BJ (cell line): ENCODE measurements at regions not wholly inside any gene's neighbourhood (a gene's known extent, or its start where the extent isn't known, plus 50 kb on each side); places are given as distances from the start of the nearest gene placed in this dataset.
A peak's percentile ranks its signal among the peaks of the same experiment; 100 is the strongest.

Experiments
- CTCF ChIA-PET: fragments of 350-600 bp; formaldehyde crosslinking; extraction: SDS; loops from one replicate; lab custom pipeline; 2021; ENCODE audit warnings: antibody characterized with exemption, inconsistent platforms; lab: Yijun Ruan, JAX
- POLR2A ChIA-PET: fragments of 300-600 bp; sonication (Branson Sonifier 250); formaldehyde crosslinking; extraction: SDS; loops from one replicate; lab custom pipeline; 2021; ENCODE audit warnings: antibody characterized with exemption; lab: Charles Lee
- DNase-seq: peaks from one replicate; pipeline ENCODE4 v3.0.0-alpha.2; 2011; ENCODE audit warnings: low read depth
- H3K27me3 ChIP-seq: 2 replicates; pipeline ENCODE4 v1.6.0; 2011; ENCODE audit warnings: low read length; ENCODE audit not compliant: control insufficient read depth, insufficient read depth
- H3K36me3 ChIP-seq: 2 replicates; pipeline ENCODE4 v1.5.1; 2011; ENCODE audit warnings: low read length; ENCODE audit not compliant: control insufficient read depth, insufficient read depth
- H3K4me3 ChIP-seq: 2 replicates; pipeline ENCODE4 v1.5.1; 2011; ENCODE audit warnings: low read depth, mild to moderate bottlenecking, control low read depth, low read length
- TF ChIP-seq, protein P1 (sequence below): IDR thresholded peaks from 2 replicates; pipeline ENCODE4 v1.5.1; 2011; ENCODE audit warnings: low read depth, mild to moderate bottlenecking, control low read depth, inconsistent platforms, low read length, moderate library complexity; ENCODE audit not compliant: insufficient read depth

DNA sequence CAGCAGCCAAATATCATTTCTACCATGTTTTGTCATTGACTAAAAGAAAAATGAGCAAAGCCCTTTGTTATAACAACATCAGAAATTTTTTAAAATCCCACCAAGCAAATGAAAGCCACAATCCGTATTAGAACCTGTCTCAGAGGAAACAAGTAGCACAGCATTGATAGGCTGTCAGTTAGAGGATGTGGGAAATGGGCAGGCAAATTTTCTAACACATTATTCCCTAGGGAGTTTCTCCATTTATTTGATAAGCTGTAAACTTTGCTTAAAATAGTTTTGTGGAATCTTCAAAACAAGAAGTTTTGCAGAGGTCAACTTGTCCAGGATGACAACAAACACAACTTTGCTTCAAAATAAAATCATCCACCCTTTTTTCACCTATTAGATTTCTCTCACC lies 53.6 kb upstream of the APC start:
- ChIA-PET POLR2A (no interaction called here), CTCF (no interaction called here)
- H3K36me3 ChIP-seq: no peaks in the 10 kb centered on the region
- no peaks in the 10 kb centered on the region for H3K27me3 ChIP-seq
- H3K4me3 ChIP-seq: no peak overlapping the region
- no peak for DNase-seq
- TF ChIP-seq, protein P1, sequence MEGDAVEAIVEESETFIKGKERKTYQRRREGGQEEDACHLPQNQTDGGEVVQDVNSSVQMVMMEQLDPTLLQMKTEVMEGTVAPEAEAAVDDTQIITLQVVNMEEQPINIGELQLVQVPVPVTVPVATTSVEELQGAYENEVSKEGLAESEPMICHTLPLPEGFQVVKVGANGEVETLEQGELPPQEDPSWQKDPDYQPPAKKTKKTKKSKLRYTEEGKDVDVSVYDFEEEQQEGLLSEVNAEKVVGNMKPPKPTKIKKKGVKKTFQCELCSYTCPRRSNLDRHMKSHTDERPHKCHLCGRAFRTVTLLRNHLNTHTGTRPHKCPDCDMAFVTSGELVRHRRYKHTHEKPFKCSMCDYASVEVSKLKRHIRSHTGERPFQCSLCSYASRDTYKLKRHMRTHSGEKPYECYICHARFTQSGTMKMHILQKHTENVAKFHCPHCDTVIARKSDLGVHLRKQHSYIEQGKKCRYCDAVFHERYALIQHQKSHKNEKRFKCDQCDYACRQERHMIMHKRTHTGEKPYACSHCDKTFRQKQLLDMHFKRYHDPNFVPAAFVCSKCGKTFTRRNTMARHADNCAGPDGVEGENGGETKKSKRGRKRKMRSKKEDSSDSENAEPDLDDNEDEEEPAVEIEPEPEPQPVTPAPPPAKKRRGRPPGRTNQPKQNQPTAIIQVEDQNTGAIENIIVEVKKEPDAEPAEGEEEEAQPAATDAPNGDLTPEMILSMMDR: no peak

DNA sequence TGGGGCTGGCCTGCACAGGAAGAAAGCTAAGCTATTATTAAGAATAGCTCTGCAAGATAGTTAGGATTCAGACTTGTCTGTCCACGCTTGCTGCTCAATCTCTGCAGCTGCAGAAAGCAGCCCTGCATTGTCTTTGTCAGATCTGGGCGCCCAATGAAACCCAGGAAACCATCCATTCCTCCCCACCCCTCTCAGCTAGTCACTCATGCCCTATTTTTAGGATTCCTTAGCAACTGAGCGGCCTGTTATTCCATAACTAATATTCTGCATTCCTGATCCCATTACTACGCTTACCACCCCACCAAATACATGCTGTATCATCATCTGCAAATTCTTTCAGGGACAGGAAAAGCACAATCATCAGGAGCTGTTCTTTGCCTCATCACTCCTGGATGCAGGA lies 52.9 kb upstream of the APC start:
- ChIA-PET POLR2A (interaction anchor here (0.6 to 0.7 kb wide), 2 partner anchors 11 to 33 kb away, joined by 3 to 8 read pairs; no protein-coding TSS in a partner anchor), CTCF (interaction anchor here (1.2 to 1.6 kb wide), 2 partner anchors 72 to 134 kb away, joined by 3 to 4 read pairs; no protein-coding TSS in a partner anchor)
- Histone ChIP-seq H3K4me3 (no peak overlapping the region), H3K36me3 (no peaks in the 10 kb centered on the region), H3K27me3 (no peaks in the 10 kb centered on the region)
- DNase-seq: peak; percentile 82
- TF ChIP-seq, protein P1: no peak

DNA sequence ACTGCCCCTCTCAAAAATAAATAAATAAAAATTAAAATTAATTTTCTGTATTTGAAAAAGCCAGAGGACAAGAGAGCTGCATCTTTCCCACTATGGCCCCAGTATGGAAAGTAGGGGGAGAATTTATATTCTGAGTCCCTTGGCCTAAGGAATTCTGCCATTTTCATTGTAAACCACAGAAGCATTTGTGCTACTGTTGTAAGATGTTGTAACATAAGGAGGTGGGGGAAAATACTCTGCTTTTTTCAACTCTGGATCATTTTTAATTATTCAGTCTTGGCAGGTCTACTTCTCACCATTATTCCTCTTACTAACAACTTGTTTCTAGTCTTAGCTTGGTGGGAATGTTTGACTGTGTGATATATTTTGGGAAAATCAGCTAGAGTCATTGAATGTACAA lies 52.3 kb upstream of the APC start:
- DNase-seq: no peak
- H3K36me3 ChIP-seq: no peaks in the 10 kb centered on the region
- POLR2A ChIA-PET: interaction anchor here (0.6 to 0.7 kb wide), 2 partner anchors 10 to 34 kb away, joined by 3 to 8 read pairs; no protein-coding TSS in a partner anchor
- CTCF ChIA-PET: interaction anchor here (1.0 to 1.6 kb wide), 3 partner anchors 8 to 135 kb away, joined by 3 to 4 read pairs (median 3); no protein-coding TSS in a partner anchor
- TF ChIP-seq, protein P1: no peak
- H3K27me3 ChIP-seq: no peaks in the 10 kb centered on the region
- H3K4me3 ChIP-seq: no peak overlapping the region

DNA sequence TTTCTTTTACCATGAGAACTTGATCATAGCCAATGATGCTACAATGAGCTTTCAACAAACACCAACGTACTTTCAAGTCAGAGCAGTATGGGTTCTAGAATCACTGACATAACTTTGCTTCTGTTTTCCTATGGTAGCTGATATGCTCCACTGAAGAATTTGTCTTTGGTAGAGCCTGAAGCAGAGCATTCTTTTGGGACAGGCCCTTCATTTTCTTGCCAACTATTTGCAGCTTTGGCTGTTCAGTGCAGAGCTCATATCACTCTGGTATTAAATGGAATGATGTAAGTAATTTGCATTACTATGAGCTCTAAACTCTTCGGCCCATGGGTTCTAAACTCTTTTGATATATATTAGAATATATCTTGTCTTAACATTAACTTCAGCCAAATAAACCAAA lies 51.8 kb upstream of the APC start:
- ChIA-PET CTCF (interaction anchor here (1.0 to 1.6 kb wide), 3 partner anchors 8 to 135 kb away, joined by 3 to 4 read pairs (median 3); no protein-coding TSS in a partner anchor), POLR2A (no interaction called here)
- no peaks in the 10 kb centered on the region for H3K36me3 ChIP-seq
- no peaks in the 10 kb centered on the region for H3K27me3 ChIP-seq
- DNase-seq: no peak
- H3K4me3 ChIP-seq: no peak overlapping the region
- TF ChIP-seq, protein P1: no peak

DNA sequence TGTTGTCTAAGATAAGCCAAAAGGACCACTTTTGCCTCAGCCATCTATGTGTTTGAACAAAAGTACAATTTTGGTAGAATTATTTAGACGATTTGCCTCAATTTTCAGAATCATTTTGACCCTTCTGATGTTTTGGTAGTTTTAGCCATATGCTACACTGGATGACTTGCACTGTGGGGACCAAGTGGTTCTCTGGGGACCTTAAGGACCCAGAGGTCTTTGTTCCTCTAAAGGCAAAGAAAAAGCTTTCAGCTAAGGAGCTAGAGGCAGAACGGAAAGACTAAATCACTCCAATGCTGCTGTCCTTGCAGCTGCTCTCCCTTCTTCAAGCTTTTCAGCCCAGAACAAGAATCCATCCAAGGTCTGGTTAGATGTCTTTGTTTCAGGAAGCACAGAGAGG lies 51.0 kb upstream of the APC start:
- H3K27me3 ChIP-seq: no peaks in the 10 kb centered on the region; the same call in 1 of the 2 replicates
- TF ChIP-seq, protein P1: no peak
- no peak for DNase-seq
- no peak overlapping the region for H3K4me3 ChIP-seq
- CTCF ChIA-PET: no interaction called here
- no peaks in the 10 kb centered on the region for H3K36me3 ChIP-seq
- POLR2A ChIA-PET: no interaction called here
